ENCODE measurements at regions not wholly inside any gene's neighbourhood (a gene's known extent, or its start where the extent isn't known, plus 50 kb on each side); places are given as distances from the start of the nearest gene placed in this dataset.
"Not testable (repeated sequence)": the region's sequence is repeated elsewhere in the genome, so short reads cannot be mapped to it uniquely, and the experiment has no call there.

- DNase-seq: no peak
Observed at GRCh38 chr5:6105320-6105719, 273.0 kb downstream of the MED10 start.

- no peak for DNase-seq
Observed at GRCh38 chr5:6096101-6096500, 282.2 kb downstream of the MED10 start.

GRCh38 chr5:6094180-6094579, 284.2 kb downstream of the MED10 start:
- DNase-seq: not testable (repeated sequence)

GRCh38 chr5:6090838-6091237, 287.5 kb downstream of the MED10 start:
- DNase-seq: no peak

GRCh38 chr5:6090079-6090654, 288.2 kb downstream of the MED10 start:
- no peak for DNase-seq

GRCh38 chr5:6088706-6089105, 289.6 kb downstream of the MED10 start:
- no peak for DNase-seq

GRCh38 chr5:6087576-6087975, 290.8 kb downstream of the MED10 start:
- DNase-seq: no peak

- DNase-seq: no peak
Observed at GRCh38 chr5:6086871-6087270, 291.5 kb downstream of the MED10 start.

- no peak for DNase-seq
Observed at GRCh38 chr5:6085341-6085860, 292.9 kb downstream of the MED10 start.

- peak in 1 of 3 experiments; percentile 50 for DNase-seq
Observed at GRCh38 chr5:6084836-6085235, 293.5 kb downstream of the MED10 start.

GRCh38 chr5:6084376-6084775, 294.0 kb downstream of the MED10 start:
- DNase-seq: peak in 2 of 3 experiments; percentile 64 to 86

GRCh38 chr5:6083311-6083978, 294.9 kb downstream of the MED10 start:
- DNase-seq: no peak

GRCh38 chr5:6082685-6083084, 295.7 kb downstream of the MED10 start:
- no peak for DNase-seq

GRCh38 chr5:6081727-6082210, 296.6 kb downstream of the MED10 start:
- no peak for DNase-seq

GRCh38 chr5:6080930-6081726, 297.2 kb downstream of the MED10 start:
- no peak for DNase-seq

- DNase-seq: no peak
Observed at GRCh38 chr5:6080436-6080835, 297.9 kb downstream of the MED10 start.

GRCh38 chr5:6078881-6079280, 299.5 kb downstream of the MED10 start:
- no peak for DNase-seq

- DNase-seq: no peak
Observed at GRCh38 chr5:6076341-6077239, 301.8 kb downstream of the MED10 start.

GRCh38 chr5:6072488-6072887, 305.9 kb downstream of the MED10 start:
- DNase-seq: not testable (repeated sequence)

- no peak for DNase-seq
Observed at GRCh38 chr5:6069496-6070185, 308.7 kb downstream of the MED10 start.

GRCh38 chr5:6066016-6066415, 312.3 kb downstream of the MED10 start:
- no peak for DNase-seq

All from NCI-H1417 (cell line).